ENCODE measurements at regions not wholly inside any gene's neighbourhood (a gene's known extent, or its start where the extent isn't known, plus 50 kb on each side); places are given as distances from the start of the nearest gene placed in this dataset.

- TF ChIP-seq JUN (IDR thresholded peaks at IDR 0.05; ENCODE audit: low read depth, low read length) = no peak
- TF ChIP-seq CTCF (IDR thresholded peaks at IDR 0.05; ENCODE audit: control extremely low read depth in 1 of 3, insufficient read depth in 1 of 3, low read depth in 1 of 3, low read length in 3 of 3) = no peak
- no peak for TF ChIP-seq CHD7 (IDR thresholded peaks at IDR 0.05; ENCODE audit: insufficient replicate concordance, low read length)
Observed at GRCh38 chr2:39522518-39522877, 85.4 kb upstream of the MAP4K3 start (continued).

Measured in H1 (cell line).